GM12891 (cell line): ENCODE measurements at regions not wholly inside any gene's neighbourhood (a gene's known extent, or its start where the extent isn't known, plus 50 kb on each side); places are given as distances from the start of the nearest gene placed in this dataset.

Experiments
- PAX5 ChIP-seq: IDR thresholded peaks from 2 replicates; pipeline ENCODE4 v1.6.1; 2011; ENCODE audit warnings: low read length, moderate library complexity, mild to moderate bottlenecking; ENCODE audit not compliant: insufficient read depth, severe bottlenecking
- POLR2A ChIP-seq: IDR thresholded peaks from 2 replicates; pipeline ENCODE4 v1.6.1; 2011; ENCODE audit warnings: low read depth, low read length, control low read depth
- POLR2AphosphoS5 ChIP-seq: IDR thresholded peaks from 2 replicates; pipeline ENCODE4 v1.6.1; 2011; ENCODE audit warnings: low read depth, low read length, control low read depth
- SPI1 ChIP-seq: IDR thresholded peaks from 2 replicates; pipeline ENCODE4 v1.6.1; 2011; ENCODE audit warnings: low read depth, low read length, control low read depth
- TAF1 ChIP-seq: IDR thresholded peaks from 2 replicates; pipeline ENCODE4 v1.6.1; 2011; ENCODE audit warnings: low read depth, low read length, control low read depth

DNA sequence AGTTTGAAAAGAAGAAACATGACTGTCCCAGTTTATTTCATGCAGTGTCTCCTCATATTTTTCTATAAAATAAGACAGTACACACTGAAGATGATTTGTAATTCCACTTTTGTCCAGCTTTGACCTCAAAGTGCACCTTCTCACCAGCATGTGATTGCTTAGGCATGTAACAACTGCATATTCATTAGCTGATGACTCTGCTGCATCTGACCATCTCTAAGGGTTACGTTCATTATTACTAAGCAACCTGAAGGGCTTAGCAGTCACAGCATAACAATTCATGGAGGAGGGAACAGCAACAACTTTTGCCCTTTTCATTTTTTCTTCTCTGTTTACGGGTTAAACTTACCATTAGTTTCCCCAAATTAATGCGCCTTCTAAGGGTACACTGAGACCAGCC is 330.6 kb upstream of the PIK3C3 start:
- TF ChIP-seq POLR2A (no peak), POLR2AphosphoS5 (no peak), PAX5 (no peak), TAF1 (no peak), SPI1 (no peak)
